PC-3 (cell line): ENCODE measurements at regions not wholly inside any gene's neighbourhood (a gene's known extent, or its start where the extent isn't known, plus 50 kb on each side); places are given as distances from the start of the nearest gene placed in this dataset.

Experiments used
- EZH2 ChIP-seq: fragments of 300-600 bp; sonication (generic); IDR thresholded peaks from one replicate; pipeline ENCODE4 v1.6.1; 2017; ENCODE audit warnings: antibody characterized with exemption, mild to moderate bottlenecking, low read length; ENCODE audit not compliant: unreplicated experiment
- EZH2phosphoT487 ChIP-seq: fragments of 300-600 bp; sonication (generic); IDR thresholded peaks from 2 replicates; pipeline ENCODE4 v1.6.1; 2018; ENCODE audit warnings: mild to moderate bottlenecking, antibody characterized with exemption, low read length, borderline replicate concordance
- TF ChIP-seq, protein P1 (sequence below): fragments of 300-600 bp; sonication (generic); conservative IDR thresholded peaks from 2 replicates; pipeline ENCODE4 v1.5.1; 2017; ENCODE audit warnings: antibody characterized with exemption, low read depth, mild to moderate bottlenecking, low read length

- TF ChIP-seq, protein P1, sequence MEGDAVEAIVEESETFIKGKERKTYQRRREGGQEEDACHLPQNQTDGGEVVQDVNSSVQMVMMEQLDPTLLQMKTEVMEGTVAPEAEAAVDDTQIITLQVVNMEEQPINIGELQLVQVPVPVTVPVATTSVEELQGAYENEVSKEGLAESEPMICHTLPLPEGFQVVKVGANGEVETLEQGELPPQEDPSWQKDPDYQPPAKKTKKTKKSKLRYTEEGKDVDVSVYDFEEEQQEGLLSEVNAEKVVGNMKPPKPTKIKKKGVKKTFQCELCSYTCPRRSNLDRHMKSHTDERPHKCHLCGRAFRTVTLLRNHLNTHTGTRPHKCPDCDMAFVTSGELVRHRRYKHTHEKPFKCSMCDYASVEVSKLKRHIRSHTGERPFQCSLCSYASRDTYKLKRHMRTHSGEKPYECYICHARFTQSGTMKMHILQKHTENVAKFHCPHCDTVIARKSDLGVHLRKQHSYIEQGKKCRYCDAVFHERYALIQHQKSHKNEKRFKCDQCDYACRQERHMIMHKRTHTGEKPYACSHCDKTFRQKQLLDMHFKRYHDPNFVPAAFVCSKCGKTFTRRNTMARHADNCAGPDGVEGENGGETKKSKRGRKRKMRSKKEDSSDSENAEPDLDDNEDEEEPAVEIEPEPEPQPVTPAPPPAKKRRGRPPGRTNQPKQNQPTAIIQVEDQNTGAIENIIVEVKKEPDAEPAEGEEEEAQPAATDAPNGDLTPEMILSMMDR: no peak
- TF ChIP-seq EZH2phosphoT487 (no peak), EZH2 (no peak)
Observed at GRCh38 chr6:88380083-88380482, 213.9 kb upstream of the CNR1 start.
